H1 (cell line): ENCODE measurements at regions not wholly inside any gene's neighbourhood (a gene's known extent, or its start where the extent isn't known, plus 50 kb on each side); places are given as distances from the start of the nearest gene placed in this dataset.

ENCODE experiments used
- CTCF ChIA-PET: fragments of 300-600 bp; sonication (Branson Sonifier 250); formaldehyde crosslinking; loops from one replicate; lab custom pipeline; 2021; ENCODE audit not compliant: partially characterized antibody; lab: Charles Lee
- POLR2A ChIA-PET: fragments of 300-600 bp; sonication (Branson Sonifier 250); formaldehyde crosslinking; loops from one replicate; lab custom pipeline; 2021; ENCODE audit warnings: inconsistent platforms; ENCODE audit not compliant: partially characterized antibody; lab: Charles Lee
- DNase-seq, 2 experiments: peaks; one replicate each; pipeline versions ENCODE4 v3.0.0 to v3.0.0-alpha.2; 2010 to 2022; ENCODE audit warnings: low spot score in 2 of 2, low read depth in 1 of 2, mixed read lengths in 1 of 2
- FAIRE-seq: peaks from 2 replicates; lab custom pipeline; 2011; peaks lifted over from hg19 to GRCh38; lab: Jason Lieb, UNC
- H2AFZ ChIP-seq: 2 replicates; pipeline ENCODE4 v1.8.1; 2012; ENCODE audit warnings: low read length, inconsistent platforms
- H2AK5ac ChIP-seq: 2 replicates; pipeline ENCODE4 v1.6.1; 2013; ENCODE audit warnings: low read depth, low read length
- H2BK120ac ChIP-seq: replicated peaks from 2 replicates; pipeline ENCODE3; 2013; ENCODE audit warnings: low read depth, low read length, inconsistent platforms
- H2BK12ac ChIP-seq: 2 replicates; pipeline ENCODE4 v1.6.1; 2013; ENCODE audit warnings: low read depth, low read length
- H2BK15ac ChIP-seq: 2 replicates; pipeline ENCODE4 v1.6.1; 2013; ENCODE audit warnings: low read length
- H2BK20ac ChIP-seq: 2 replicates; pipeline ENCODE4 v1.6.1; 2013; ENCODE audit warnings: low read length
- H2BK5ac ChIP-seq: 2 replicates; pipeline ENCODE4 v1.6.1; 2013; ENCODE audit warnings: low read depth, low read length
- H3K14ac ChIP-seq: 2 replicates; pipeline ENCODE4 v1.6.1; 2013; ENCODE audit warnings: inconsistent platforms; ENCODE audit not compliant: insufficient read length
- H3K18ac ChIP-seq: 2 replicates; pipeline ENCODE4 v1.6.1; 2013; ENCODE audit warnings: low read length; ENCODE audit errors: extremely low read depth
- H3K23ac ChIP-seq: 2 replicates; pipeline ENCODE4 v1.6.1; 2013; ENCODE audit warnings: inconsistent platforms; ENCODE audit not compliant: insufficient read length
- H3K23me2 ChIP-seq: 2 replicates; pipeline ENCODE4 v1.6.1; 2013; ENCODE audit warnings: low read depth, low read length
- H3K27ac ChIP-seq: 2 replicates; pipeline ENCODE4 v1.6.1; 2011; ENCODE audit warnings: low read depth, low read length, inconsistent platforms
- H3K27me3 ChIP-seq, 4 experiments: replicated peaks in 1 of 4; 1 replicate in 1 of 4; 2 replicates in 3 of 4; pipeline versions ENCODE4 v1.6.1 to v1.8.1; 2011 to 2013; ENCODE audit warnings: low read length in 3 of 4, mild to moderate bottlenecking in 3 of 4, inconsistent platforms in 2 of 4, mixed read lengths in 2 of 4, moderate library complexity in 1 of 4; ENCODE audit not compliant: control insufficient read depth in 3 of 4, insufficient read depth in 3 of 4; ENCODE audit errors: extremely low read depth in 1 of 4
- H3K36me3 ChIP-seq, 4 experiments: 2 replicates each; pipeline versions ENCODE4 v1.6.1 to v1.8.1; 2011 to 2013; ENCODE audit warnings: mild to moderate bottlenecking in 4 of 4, low read length in 3 of 4, moderate library complexity in 2 of 4, control low read depth in 1 of 4, inconsistent platforms in 1 of 4; ENCODE audit not compliant: insufficient read depth in 4 of 4, control insufficient read depth in 2 of 4
- H3K4ac ChIP-seq: replicated peaks from 2 replicates; pipeline ENCODE3; 2013; ENCODE audit warnings: low read length, low read depth, mixed read lengths, inconsistent platforms; ENCODE audit not compliant: insufficient read length
- H3K4me1 ChIP-seq, 4 experiments: replicated peaks in 1 of 4; 1 replicate in 1 of 4; 2 replicates in 3 of 4; pipeline versions ENCODE4 v1.6.1 to v1.8.1; 2011 to 2013; ENCODE audit warnings: low read length in 3 of 4, inconsistent platforms in 2 of 4, mixed read lengths in 1 of 4; ENCODE audit not compliant: insufficient read depth in 4 of 4, control insufficient read depth in 3 of 4
- H3K4me2 ChIP-seq, 2 experiments: 2 replicates each; pipeline versions ENCODE4 v1.6.1 to v1.8.1; 2011 to 2013; ENCODE audit warnings: low read depth in 2 of 2, low read length in 2 of 2, control low read depth in 1 of 2, inconsistent platforms in 1 of 2, mild to moderate bottlenecking in 1 of 2; ENCODE audit not compliant: insufficient read depth in 1 of 2
- H3K4me3 ChIP-seq, 4 experiments: fragments of 200-600, 300-600 bp in 1 of 4; sonication (generic), shearing (Covaris generic), sonication (Bioruptor Twin) in 1 of 4; 2 replicates each; pipeline versions ENCODE4 v1.5.1 to v1.8.1; 2011 to 2016; ENCODE audit warnings: low read length in 4 of 4, low read depth in 3 of 4, control low read depth in 2 of 4, inconsistent platforms in 2 of 4, mild to moderate bottlenecking in 2 of 4, mixed read lengths in 1 of 4, moderate library complexity in 1 of 4; ENCODE audit not compliant: insufficient read depth in 2 of 4; ENCODE audit errors: extremely low read depth in 1 of 4
- H3K56ac ChIP-seq: replicated peaks from 2 replicates; pipeline ENCODE3; 2013; ENCODE audit warnings: low read depth, mild to moderate bottlenecking, mixed read lengths, low read length, inconsistent platforms; ENCODE audit not compliant: insufficient read length
- H3K79me1 ChIP-seq: 2 replicates; pipeline ENCODE4 v1.6.1; 2013; ENCODE audit warnings: low read depth, low read length, control low read depth
- H3K79me2 ChIP-seq, 2 experiments: 2 replicates each; pipeline versions ENCODE4 v1.6.1 to v1.8.1; 2012 to 2013; ENCODE audit warnings: low read length in 2 of 2, mild to moderate bottlenecking in 2 of 2, inconsistent platforms in 1 of 2; ENCODE audit not compliant: insufficient read depth in 2 of 2, control insufficient read depth in 1 of 2
- H3K9ac ChIP-seq, 4 experiments: replicated peaks in 1 of 4; 1 replicate in 1 of 4; 2 replicates in 3 of 4; pipeline versions ENCODE4 v1.6.1 to v1.8.1; 2011 to 2013; ENCODE audit warnings: low read depth in 3 of 4, low read length in 3 of 4, control low read depth in 2 of 4, mild to moderate bottlenecking in 2 of 4, moderate library complexity in 2 of 4, inconsistent platforms in 1 of 4; ENCODE audit errors: extremely low read depth in 1 of 4
- H3K9me3 ChIP-seq, 2 experiments: 2 replicates each; pipeline versions ENCODE4 v1.6.1 to v1.8.1; 2012 to 2013; ENCODE audit warnings: mild to moderate bottlenecking in 2 of 2, moderate library complexity in 2 of 2, control low read depth in 1 of 2, inconsistent platforms in 1 of 2, low read depth in 1 of 2, low read length in 1 of 2, mixed read lengths in 1 of 2; ENCODE audit not compliant: insufficient read depth in 2 of 2
- H4K20me1 ChIP-seq, 2 experiments: replicated peaks in 1 of 2; 2 replicates each; pipeline versions ENCODE3 to v1.8.1; 2011 to 2013; ENCODE audit warnings: inconsistent platforms in 2 of 2, low read length in 2 of 2, mild to moderate bottlenecking in 1 of 2; ENCODE audit not compliant: insufficient read depth in 2 of 2, control insufficient read depth in 1 of 2
- H4K5ac ChIP-seq: 2 replicates; pipeline ENCODE4 v1.6.1; 2013; ENCODE audit warnings: low read length, low read depth, mixed read lengths, inconsistent platforms; ENCODE audit not compliant: insufficient read length
- H4K8ac ChIP-seq: 2 replicates; pipeline ENCODE4 v1.8.0; 2013; ENCODE audit warnings: mild to moderate bottlenecking, moderate library complexity, low read length, inconsistent platforms; ENCODE audit not compliant: insufficient read depth; ENCODE audit errors: extremely low read depth
- H4K91ac ChIP-seq: replicated peaks from 2 replicates; pipeline ENCODE3; 2013; ENCODE audit warnings: low read length, mixed read lengths, inconsistent platforms; ENCODE audit not compliant: insufficient read length
- BACH1 ChIP-seq: IDR thresholded peaks from 2 replicates; pipeline ENCODE4 v1.6.1; 2012; ENCODE audit warnings: low read length, improper control_type of control experiment
- CTBP2 ChIP-seq: IDR thresholded peaks from 2 replicates; pipeline ENCODE4 v1.7.0; 2011; ENCODE audit warnings: borderline replicate concordance, mild to moderate bottlenecking, moderate library complexity, mixed read lengths, low read length; ENCODE audit not compliant: insufficient read depth, insufficient read length
- EGR1 ChIP-seq: IDR thresholded peaks from 2 replicates; pipeline ENCODE4 v1.6.1; 2011; ENCODE audit warnings: low read depth, low read length, borderline replicate concordance
- FOSL1 ChIP-seq: IDR thresholded peaks from 2 replicates; pipeline ENCODE4 v1.6.1; 2011; ENCODE audit warnings: mild to moderate bottlenecking, low read depth, low read length, moderate library complexity; ENCODE audit not compliant: insufficient read depth
- GABPA ChIP-seq: IDR thresholded peaks from 2 replicates; pipeline ENCODE4 v1.6.1; 2011; ENCODE audit warnings: mild to moderate bottlenecking, low read length, moderate library complexity, borderline replicate concordance; ENCODE audit not compliant: insufficient read depth
- GTF2F1 ChIP-seq: IDR thresholded peaks from 2 replicates; pipeline ENCODE4 v1.6.1; 2012; ENCODE audit warnings: low read depth, low read length, improper control_type of control experiment, borderline replicate concordance
- HDAC2 ChIP-seq, 2 experiments: fragments of 300-600 bp in 1 of 2; sonication (generic) in 1 of 2; IDR thresholded peaks; 2 replicates each; pipeline ENCODE4 v1.6.1; 2011 to 2012; ENCODE audit warnings: low read depth in 2 of 2, low read length in 2 of 2, mild to moderate bottlenecking in 2 of 2, moderate library complexity in 2 of 2, borderline replicate concordance in 1 of 2, inconsistent platforms in 1 of 2
- JUN ChIP-seq: IDR thresholded peaks from 2 replicates; pipeline ENCODE4 v1.6.1; 2011; ENCODE audit warnings: low read depth, mild to moderate bottlenecking, improper control_type of control experiment, low read length
- KDM5A ChIP-seq: fragments of 200-600 bp; IDR thresholded peaks from 2 replicates; pipeline ENCODE4 v1.7.1; 2012; ENCODE audit warnings: mild to moderate bottlenecking, low read length, inconsistent platforms, mixed read lengths
- POLR2A ChIP-seq, 2 experiments: IDR thresholded peaks; 1 replicate in 1 of 2; 2 replicates in 1 of 2; pipeline ENCODE4 v1.6.1; 2011; ENCODE audit warnings: low read depth in 2 of 2, low read length in 2 of 2, mild to moderate bottlenecking in 2 of 2; ENCODE audit errors: control extremely low read depth in 1 of 2
- RXRA ChIP-seq: IDR thresholded peaks from 2 replicates; pipeline ENCODE4 v1.6.1; 2011; ENCODE audit warnings: low read depth, mild to moderate bottlenecking, low read length, moderate library complexity; ENCODE audit not compliant: insufficient read depth
- SIX5 ChIP-seq: IDR thresholded peaks from 2 replicates; pipeline ENCODE4 v1.6.1; 2011; ENCODE audit warnings: mild to moderate bottlenecking, low read depth, low read length
- TBP ChIP-seq: IDR thresholded peaks from 2 replicates; pipeline ENCODE4 v1.6.1; 2011; ENCODE audit warnings: low read depth, low read length, improper control_type of control experiment
- YY1 ChIP-seq: IDR thresholded peaks from 2 replicates; pipeline ENCODE4 v1.6.1; 2011; ENCODE audit warnings: low read depth, mild to moderate bottlenecking, low read length
- WGBS, 2 experiments: shearing (Covaris generic) in 1 of 2; methylation state at CpG; one replicate each; pipeline versions ENCODE4 v1.1.6 to v1.1.7; 2013 to 2015; ENCODE audit warnings: low lambda C conversion rate in 2 of 2, mixed read lengths in 2 of 2, inconsistent platforms in 1 of 2, low coverage in 1 of 2, missing lambda C conversion rate in 1 of 2; ENCODE audit not compliant: insufficient replicate concordance in 2 of 2, insufficient coverage in 1 of 2, insufficient read length in 1 of 2; ENCODE audit errors: extremely low coverage in 1 of 2, missing lambda C conversion rate in 1 of 2; 5-methylcytosine and 5-hydroxymethylcytosine counted together
- TF ChIP-seq, protein P1 (sequence below): IDR thresholded peaks from 2 replicates; pipeline ENCODE4 v1.6.1; 2011; ENCODE audit warnings: low read length, improper control_type of control experiment

DNA sequence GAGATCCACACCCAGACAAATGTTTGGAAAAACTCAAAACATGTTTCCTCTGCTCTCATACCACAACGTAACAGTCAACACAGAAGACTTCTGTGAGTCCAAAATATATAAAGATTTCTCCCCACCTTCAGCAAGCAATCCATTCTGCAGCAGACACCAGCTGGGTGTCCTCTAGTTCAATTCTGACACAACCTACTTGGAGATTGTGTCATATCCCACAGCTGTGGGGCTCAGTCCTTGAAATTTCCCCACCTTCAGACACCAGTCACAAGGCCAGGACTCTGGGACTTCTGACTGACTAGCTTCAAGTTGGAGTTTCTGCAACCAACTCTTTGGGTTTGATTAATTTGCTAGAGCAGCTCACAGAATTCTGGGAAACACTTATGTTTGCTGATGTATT lies 244.8 kb upstream of the CDYL start:
- no peak overlapping the region for H2AFZ ChIP-seq
- ChIA-PET CTCF (interaction anchor here (1.2 kb wide), 1 partner anchor 22 kb away, joined by 3 read pairs; no protein-coding TSS in a partner anchor), POLR2A (no interaction called here)
- no peak overlapping the region for H3K4me3 ChIP-seq
- no peaks in the 10 kb centered on the region for H3K79me1 ChIP-seq
- no peak overlapping the region for H3K4ac ChIP-seq
- H2BK5ac ChIP-seq = no peak overlapping the region
- H3K27me3 ChIP-seq = no peaks in the 10 kb centered on the region
- no peaks in the 10 kb centered on the region for H3K36me3 ChIP-seq
- no peak overlapping the region for H2BK20ac ChIP-seq
- no peak overlapping the region for H3K18ac ChIP-seq
- H3K23ac ChIP-seq = no peak overlapping the region
- no peak overlapping the region for H2BK12ac ChIP-seq
- H2BK120ac ChIP-seq = no peak overlapping the region
- no peak overlapping the region for H4K8ac ChIP-seq
- DNase-seq = no peak
- no peak overlapping the region for H4K5ac ChIP-seq
- no peaks in the 10 kb centered on the region for H3K23me2 ChIP-seq
- H2BK15ac ChIP-seq = no peak overlapping the region
- H3K9me3 ChIP-seq = no peaks in the 10 kb centered on the region
- H3K4me1 ChIP-seq = no peaks in the 10 kb centered on the region
- 80% methylated on average over 1 of the region's 1 CpG; no CpG with 5 or more reads in 1 of the 2 experiments for WGBS, 2 experiments
- FAIRE-seq = no peak
- H4K20me1 ChIP-seq = no peaks in the 10 kb centered on the region
- no peak overlapping the region for H4K91ac ChIP-seq
- no peak overlapping the region for H3K4me2 ChIP-seq
- no peak overlapping the region for H3K56ac ChIP-seq
- no peak overlapping the region for H3K14ac ChIP-seq
- H3K9ac ChIP-seq = no peak overlapping the region
- H3K27ac ChIP-seq = no peak overlapping the region
- H2AK5ac ChIP-seq = no peak overlapping the region
- H3K79me2 ChIP-seq = no peaks in the 10 kb centered on the region
- TF ChIP-seq BACH1 (no peak), JUN (no peak), POLR2A (IDR thresholded peaks at IDR 0.05; ENCODE audit: control extremely low read depth in 1 of 2, low read depth in 2 of 2, low read length in 2 of 2) (no peak), GTF2F1 (no peak), YY1 (no peak), EGR1 (no peak), HDAC2 (IDR thresholded peaks at IDR 0.05; ENCODE audit: borderline replicate concordance in 1 of 2, low read depth in 2 of 2, low read length in 2 of 2) (no peak), KDM5A (no peak), RXRA (no peak), SIX5 (no peak), GABPA (no peak), TBP (no peak), FOSL1 (no peak), CTBP2 (no peak)
- TF ChIP-seq, protein P1, sequence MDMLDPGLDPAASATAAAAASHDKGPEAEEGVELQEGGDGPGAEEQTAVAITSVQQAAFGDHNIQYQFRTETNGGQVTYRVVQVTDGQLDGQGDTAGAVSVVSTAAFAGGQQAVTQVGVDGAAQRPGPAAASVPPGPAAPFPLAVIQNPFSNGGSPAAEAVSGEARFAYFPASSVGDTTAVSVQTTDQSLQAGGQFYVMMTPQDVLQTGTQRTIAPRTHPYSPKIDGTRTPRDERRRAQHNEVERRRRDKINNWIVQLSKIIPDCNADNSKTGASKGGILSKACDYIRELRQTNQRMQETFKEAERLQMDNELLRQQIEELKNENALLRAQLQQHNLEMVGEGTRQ = no peak
